ENCODE measurements at regions not wholly inside any gene's neighbourhood (a gene's known extent, or its start where the extent isn't known, plus 50 kb on each side); places are given as distances from the start of the nearest gene placed in this dataset.

DNA sequence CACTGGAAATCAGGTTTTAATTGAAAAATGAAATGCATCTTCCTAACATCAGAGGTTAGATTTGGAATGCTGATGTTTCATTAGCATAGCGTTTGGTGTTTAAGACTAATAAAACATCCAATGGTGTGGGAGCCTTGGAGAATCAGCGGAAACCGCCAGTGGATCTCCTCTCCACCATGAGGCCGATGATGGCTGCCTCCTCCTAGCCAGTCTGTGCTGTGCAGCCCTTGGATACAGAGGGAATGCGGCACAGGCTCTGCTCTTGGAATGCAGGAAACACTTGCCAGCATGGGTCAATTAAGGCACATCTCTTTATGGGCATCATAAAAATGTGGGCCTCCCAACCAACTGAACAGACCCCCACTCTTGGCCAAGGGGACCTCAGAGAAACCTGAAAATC, 259.9 kb downstream of the GLRX3 start:
- no peak overlapping the region for H3K27ac ChIP-seq (ENCODE audit: low read depth, low read length, poor library complexity, severe bottlenecking)
- H3K4me2 ChIP-seq (ENCODE audit: low read length): no peak overlapping the region
- no peaks in the 10 kb centered on the region for H3K9me3 ChIP-seq (ENCODE audit: low read length)
- no peak for TF ChIP-seq EZH2 (IDR thresholded peaks at IDR 0.05; ENCODE audit: borderline replicate concordance, low read length)
- TF ChIP-seq, protein P1, sequence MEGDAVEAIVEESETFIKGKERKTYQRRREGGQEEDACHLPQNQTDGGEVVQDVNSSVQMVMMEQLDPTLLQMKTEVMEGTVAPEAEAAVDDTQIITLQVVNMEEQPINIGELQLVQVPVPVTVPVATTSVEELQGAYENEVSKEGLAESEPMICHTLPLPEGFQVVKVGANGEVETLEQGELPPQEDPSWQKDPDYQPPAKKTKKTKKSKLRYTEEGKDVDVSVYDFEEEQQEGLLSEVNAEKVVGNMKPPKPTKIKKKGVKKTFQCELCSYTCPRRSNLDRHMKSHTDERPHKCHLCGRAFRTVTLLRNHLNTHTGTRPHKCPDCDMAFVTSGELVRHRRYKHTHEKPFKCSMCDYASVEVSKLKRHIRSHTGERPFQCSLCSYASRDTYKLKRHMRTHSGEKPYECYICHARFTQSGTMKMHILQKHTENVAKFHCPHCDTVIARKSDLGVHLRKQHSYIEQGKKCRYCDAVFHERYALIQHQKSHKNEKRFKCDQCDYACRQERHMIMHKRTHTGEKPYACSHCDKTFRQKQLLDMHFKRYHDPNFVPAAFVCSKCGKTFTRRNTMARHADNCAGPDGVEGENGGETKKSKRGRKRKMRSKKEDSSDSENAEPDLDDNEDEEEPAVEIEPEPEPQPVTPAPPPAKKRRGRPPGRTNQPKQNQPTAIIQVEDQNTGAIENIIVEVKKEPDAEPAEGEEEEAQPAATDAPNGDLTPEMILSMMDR (IDR thresholded peaks at IDR 0.05; ENCODE audit: low read length): no peak
- H3K9me2 ChIP-seq (ENCODE audit: low read depth, low read length): no peaks in the 10 kb centered on the region
- no peaks in the 10 kb centered on the region for H3F3A ChIP-seq (ENCODE audit: insufficient read depth, low read length)
- no peak overlapping the region for H3K4me3 ChIP-seq (ENCODE audit: low read depth, low read length, poor library complexity, severe bottlenecking)
- no peaks in the 10 kb centered on the region for H3K36me3 ChIP-seq (ENCODE audit: insufficient read depth, low read length)
- no peaks in the 10 kb centered on the region; the same call in 1 of the 2 replicates for H3K27me3 ChIP-seq (ENCODE audit: insufficient read depth, low read length)
- no peak overlapping the region for H3K9ac ChIP-seq (ENCODE audit: low read length)
- H3K4me1 ChIP-seq (ENCODE audit: insufficient read depth, low read length, severe bottlenecking): no peaks in the 10 kb centered on the region
- H4K20me1 ChIP-seq (ENCODE audit: insufficient read depth, low read length): no peaks in the 10 kb centered on the region
- H3K79me2 ChIP-seq (ENCODE audit: insufficient read depth, low read length): no peaks in the 10 kb centered on the region
- H2AFZ ChIP-seq (ENCODE audit: low read length): no peak overlapping the region

DNA sequence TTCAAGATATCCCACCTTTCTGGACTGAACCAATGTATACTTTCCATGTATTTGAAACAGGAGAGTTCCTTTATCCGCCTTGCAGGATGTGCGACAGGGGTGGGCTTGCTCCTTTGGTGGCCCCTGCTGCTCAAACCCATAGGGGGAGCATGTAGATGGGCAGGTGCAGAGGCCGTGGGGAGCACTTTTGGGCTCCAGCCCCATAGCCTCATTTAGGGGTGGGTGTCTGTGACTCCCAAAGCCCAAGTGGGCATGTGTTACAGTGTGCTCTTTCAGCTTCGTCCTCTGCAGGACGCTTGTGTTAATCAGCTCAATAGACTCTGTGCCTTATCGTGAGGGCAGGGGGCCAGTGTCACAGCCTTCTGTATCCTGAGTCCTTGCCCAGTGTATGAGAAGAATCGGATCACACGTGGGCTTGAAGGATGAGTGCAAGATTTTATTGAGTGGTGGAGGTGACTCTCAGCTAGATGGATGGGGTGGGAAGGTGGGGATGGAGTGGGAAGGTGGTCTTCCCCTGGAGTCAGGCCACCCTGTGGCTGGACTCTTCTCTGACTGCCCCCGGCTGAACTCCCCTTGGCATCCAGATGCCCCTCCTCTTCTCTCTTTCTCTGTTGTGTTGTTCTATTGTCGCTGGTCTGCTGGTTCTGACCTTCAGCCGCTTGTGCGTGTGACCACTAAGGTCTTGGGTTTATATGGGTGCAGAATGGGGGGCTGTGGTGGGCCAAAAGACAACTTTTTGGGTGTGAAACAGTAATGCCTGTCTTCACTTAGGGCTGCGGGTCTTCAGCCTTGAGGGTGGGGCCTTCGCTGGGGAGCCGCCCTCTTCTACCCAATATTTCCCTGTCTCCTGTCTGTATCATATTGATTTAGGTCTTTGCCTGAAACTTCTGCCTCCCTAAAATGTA, 262.2 kb downstream of the GLRX3 start:
- Histone ChIP-seq H3K9me3 (ENCODE audit: low read length) (no peaks in the 10 kb centered on the region), H3K4me1 (ENCODE audit: insufficient read depth, low read length, severe bottlenecking) (no peaks in the 10 kb centered on the region), H3K79me2 (ENCODE audit: insufficient read depth, low read length) (no peaks in the 10 kb centered on the region), H4K20me1 (ENCODE audit: insufficient read depth, low read length) (no peaks in the 10 kb centered on the region), H3K4me3 (ENCODE audit: low read depth, low read length, poor library complexity, severe bottlenecking) (no peak overlapping the region), H3K9ac (ENCODE audit: low read length) (no peak overlapping the region), H3K4me2 (ENCODE audit: low read length) (no peak overlapping the region), H3K27ac (ENCODE audit: low read depth, low read length, poor library complexity, severe bottlenecking) (no peak overlapping the region), H3F3A (ENCODE audit: insufficient read depth, low read length) (no peaks in the 10 kb centered on the region), H2AFZ (ENCODE audit: low read length) (no peak overlapping the region), H3K27me3 (ENCODE audit: insufficient read depth, low read length) (no peaks in the 10 kb centered on the region; the same call in 1 of the 2 replicates), H3K9me2 (ENCODE audit: low read depth, low read length) (no peaks in the 10 kb centered on the region), H3K36me3 (ENCODE audit: insufficient read depth, low read length) (no peaks in the 10 kb centered on the region)
- TF ChIP-seq, protein P1 (IDR thresholded peaks at IDR 0.05; ENCODE audit: low read length): no peak
- TF ChIP-seq EZH2 (IDR thresholded peaks at IDR 0.05; ENCODE audit: borderline replicate concordance, low read length): no peak

DNA sequence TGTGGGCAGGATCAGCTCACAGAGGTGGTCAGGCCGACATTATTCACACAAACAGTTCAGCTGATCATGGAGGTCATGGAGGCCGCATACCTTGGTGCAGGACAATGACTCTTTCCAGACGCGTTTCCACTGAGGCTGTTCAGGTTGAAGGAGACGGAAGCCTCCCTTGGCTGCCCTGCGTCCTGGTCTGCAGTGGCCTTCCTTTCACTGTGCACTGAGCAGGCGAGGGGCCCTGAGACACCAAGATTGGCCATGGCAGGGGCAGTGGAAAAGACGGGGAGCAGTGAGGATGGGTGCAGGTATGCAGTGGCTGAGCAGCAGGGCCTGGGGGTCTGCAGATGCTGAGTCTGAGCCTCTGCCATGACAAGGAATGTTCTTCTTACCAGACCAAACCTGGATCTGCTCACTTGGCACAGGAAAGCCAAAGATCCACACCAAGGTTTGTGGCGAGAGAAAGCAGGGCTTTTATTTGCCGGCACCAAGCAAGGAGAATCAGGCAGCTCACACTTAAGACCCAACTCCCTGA, 263.3 kb downstream of the GLRX3 start:
- Histone ChIP-seq H3F3A (ENCODE audit: insufficient read depth, low read length) (no peaks in the 10 kb centered on the region), H3K4me2 (ENCODE audit: low read length) (no peak overlapping the region), H3K79me2 (ENCODE audit: insufficient read depth, low read length) (no peaks in the 10 kb centered on the region), H2AFZ (ENCODE audit: low read length) (no peak overlapping the region), H3K4me1 (ENCODE audit: insufficient read depth, low read length, severe bottlenecking) (no peaks in the 10 kb centered on the region), H3K9me2 (ENCODE audit: low read depth, low read length) (no peaks in the 10 kb centered on the region), H3K9me3 (ENCODE audit: low read length) (no peaks in the 10 kb centered on the region), H4K20me1 (ENCODE audit: insufficient read depth, low read length) (no peaks in the 10 kb centered on the region), H3K36me3 (ENCODE audit: insufficient read depth, low read length) (no peaks in the 10 kb centered on the region), H3K27me3 (ENCODE audit: insufficient read depth, low read length) (no peaks in the 10 kb centered on the region; the same call in 1 of the 2 replicates), H3K9ac (ENCODE audit: low read length) (no peak overlapping the region), H3K27ac (ENCODE audit: low read depth, low read length, poor library complexity, severe bottlenecking) (no peak overlapping the region), H3K4me3 (ENCODE audit: low read depth, low read length, poor library complexity, severe bottlenecking) (no peak overlapping the region)
- TF ChIP-seq, protein P1 (IDR thresholded peaks at IDR 0.05; ENCODE audit: low read length): no peak
- no peak for TF ChIP-seq EZH2 (IDR thresholded peaks at IDR 0.05; ENCODE audit: borderline replicate concordance, low read length)
